ENCODE measurements at regions not wholly inside any gene's neighbourhood (a gene's known extent, or its start where the extent isn't known, plus 50 kb on each side); places are given as distances from the start of the nearest gene placed in this dataset.

GRCh38 chr3:147846293-147846692 lies 437.1 kb downstream of the ZIC1 start:
- Histone ChIP-seq H3K27me3 (ENCODE audit: control insufficient read depth, insufficient read depth, low read length) (no peaks in the 10 kb centered on the region), H2BK20ac (ENCODE audit: low read depth, low read length) (no peak overlapping the region), H3K27ac (ENCODE audit: insufficient read depth, low read length) (no peak overlapping the region), H3K36me3 (ENCODE audit: control insufficient read depth, insufficient read depth, low read length) (no peaks in the 10 kb centered on the region), H2BK15ac (ENCODE audit: low read depth, low read length) (no peak overlapping the region), H3K9me1 (ENCODE audit: insufficient read depth, low read length) (no peaks in the 10 kb centered on the region), H3K4ac (ENCODE audit: low read depth, low read length) (no peak overlapping the region), H4K5ac (ENCODE audit: low read depth, low read length) (no peak overlapping the region), H3K4me3 (ENCODE audit: insufficient read depth, low read depth, low read length) (no peak overlapping the region), H3K23ac (ENCODE audit: low read depth, low read length) (no peak overlapping the region), H2AFZ (replicated peaks; ENCODE audit: low read length, poor library complexity) (no peak overlapping the region), H3K79me1 (ENCODE audit: low read depth in 1 of 2, low read length in 2 of 2) (no peaks in the 10 kb centered on the region), H3K4me2 (ENCODE audit: low read depth, low read length) (no peak overlapping the region), H3K9me3 (ENCODE audit: control insufficient read depth, insufficient read depth, low read length) (no peaks in the 10 kb centered on the region), H3K14ac (replicated peaks; ENCODE audit: low read depth, low read length) (no peak overlapping the region), H4K20me1 (ENCODE audit: insufficient read depth, low read length) (no peaks in the 10 kb centered on the region), H2BK5ac (ENCODE audit: low read depth, low read length, poor library complexity, severe bottlenecking) (no peak overlapping the region), H3K56ac (ENCODE audit: extremely low read depth, insufficient read depth, low read length) (no peak overlapping the region), H2AK9ac (replicated peaks; ENCODE audit: low read depth, low read length, poor library complexity) (no peak overlapping the region), H2BK120ac (ENCODE audit: low read depth, low read length) (no peak overlapping the region), H4K91ac (ENCODE audit: insufficient read depth, low read depth, low read length) (no peak overlapping the region), H3K9ac (ENCODE audit: low read depth, low read length) (no peak overlapping the region), H3K4me1 (ENCODE audit: control insufficient read depth, insufficient read depth, low read length) (no peaks in the 10 kb centered on the region), H3K18ac (ENCODE audit: low read depth, low read length) (no peak overlapping the region), H4K8ac (ENCODE audit: low read depth in 2 of 2, low read length in 2 of 2) (no peak overlapping the region), H2AK5ac (ENCODE audit: low read depth, low read length) (no peak overlapping the region)
- DNase-seq (no peak), ATAC-seq (ENCODE audit: low read depth) (no peak)
- intact Hi-C loops (cut with micrococcal nuclease) = no loop called here
- in situ Hi-C loops (cut with MboI; ENCODE audit: low sequenced_read_pairs) = no loop called here
- dilution Hi-C loops (cut with HindIII; ENCODE audit: low sequenced_read_pairs, unreplicated experiment) = no loop called here
- TF ChIP-seq USF2 (IDR thresholded peaks at IDR 0.05; ENCODE audit: low read depth, low read length) (no peak), RFX5 (IDR thresholded peaks at IDR 0.05; ENCODE audit: low read depth, low read length) (no peak), BHLHE40 (IDR thresholded peaks at IDR 0.05; ENCODE audit: low read depth, low read length) (no peak), CTCF (conservative IDR thresholded peaks at IDR 0.05; ENCODE audit: low read depth, low read length) (no peak), NFE2L2 (IDR thresholded peaks at IDR 0.05; ENCODE audit: low read depth, low read length) (no peak), POLR2A (IDR thresholded peaks at IDR 0.05; ENCODE audit: low read depth, low read length) (no peak), MAZ (IDR thresholded peaks at IDR 0.05; ENCODE audit: borderline replicate concordance, low read depth, low read length) (no peak), RCOR1 (IDR thresholded peaks at IDR 0.05; ENCODE audit: insufficient replicate concordance, low read length) (no peak), SMC3 (IDR thresholded peaks at IDR 0.05; ENCODE audit: low read depth, low read length) (no peak), MAFK (IDR thresholded peaks at IDR 0.05; ENCODE audit: low read depth, low read length) (no peak), FOS (IDR thresholded peaks at IDR 0.05; ENCODE audit: low read depth, low read length) (no peak), CEBPB (IDR thresholded peaks at IDR 0.05; ENCODE audit: low read depth, low read length) (no peak), ELK1 (IDR thresholded peaks at IDR 0.05; ENCODE audit: borderline replicate concordance, low read depth, low read length) (no peak), MXI1 (IDR thresholded peaks at IDR 0.05; ENCODE audit: borderline replicate concordance, low read depth, low read length) (no peak), RAD21 (IDR thresholded peaks at IDR 0.05; ENCODE audit: low read length) (no peak), CHD1 (IDR thresholded peaks at IDR 0.05; ENCODE audit: low read depth, low read length) (no peak)
- WGBS, 2 experiments (ENCODE audit: extremely low coverage in 2 of 2, insufficient read length in 1 of 2) = no CpG with 5 or more reads among the region's 4 CpGs
- POLR2A ChIA-PET (ENCODE audit: unreplicated experiment) = no interaction called here
- no TSS peak for BruUV-seq (replicated peaks)
- CTCF ChIA-PET = no interaction called here

Measured in IMR-90 (cell line).